Fibroblast of skin of left biceps (primary cell): ENCODE measurements at regions not wholly inside any gene's neighbourhood (a gene's known extent, or its start where the extent isn't known, plus 50 kb on each side); places are given as distances from the start of the nearest gene placed in this dataset.

Experiments used
- DNase-seq, 2 experiments: peaks; one replicate each; pipeline ENCODE4 v3.0.0-alpha.2; 2013; ENCODE audit warnings: low read depth in 2 of 2

GRCh38 chr17:51487947-51488346, 227.6 kb downstream of the UTP18 start:
- DNase-seq = no peak

- DNase-seq = no peak
Measured at GRCh38 chr17:51491416-51491815, 231.1 kb downstream of the UTP18 start.

- DNase-seq = no peak
Measured at GRCh38 chr17:51493206-51493605, 232.9 kb downstream of the UTP18 start.

GRCh38 chr17:51496378-51496777, 236.0 kb downstream of the UTP18 start:
- no peak for DNase-seq

- no peak for DNase-seq
Measured at GRCh38 chr17:51499897-51500296, 239.6 kb downstream of the UTP18 start.

GRCh38 chr17:51500454-51500853, 240.1 kb downstream of the UTP18 start:
- DNase-seq = no peak

GRCh38 chr17:51505450-51505849, 245.1 kb downstream of the UTP18 start:
- no peak for DNase-seq

- DNase-seq = no peak
Measured at GRCh38 chr17:51507444-51507843, 247.1 kb downstream of the UTP18 start.

- no peak for DNase-seq
Measured at GRCh38 chr17:51508048-51508447, 247.7 kb downstream of the UTP18 start.

GRCh38 chr17:51510940-51511339, 250.6 kb downstream of the UTP18 start:
- no peak for DNase-seq

- no peak for DNase-seq
Measured at GRCh38 chr17:51512220-51512907, 252.0 kb downstream of the UTP18 start.

- no peak for DNase-seq
Measured at GRCh38 chr17:51516924-51517323, 256.6 kb downstream of the UTP18 start.

- DNase-seq = no peak
Measured at GRCh38 chr17:51524524-51524923, 264.2 kb downstream of the UTP18 start.

- no peak for DNase-seq
Measured at GRCh38 chr17:51526507-51526906, 266.2 kb downstream of the UTP18 start.

- DNase-seq = no peak
Measured at GRCh38 chr17:51527225-51527982, 267.1 kb downstream of the UTP18 start.

GRCh38 chr17:51528111-51528510, 267.8 kb downstream of the UTP18 start:
- DNase-seq = no peak

GRCh38 chr17:51533219-51533618, 272.9 kb downstream of the UTP18 start:
- DNase-seq = no peak

- DNase-seq = no peak
Measured at GRCh38 chr17:51533821-51534220, 273.5 kb downstream of the UTP18 start.

GRCh38 chr17:51536627-51537026, 276.3 kb downstream of the UTP18 start:
- no peak for DNase-seq

GRCh38 chr17:51537996-51538550, 277.7 kb downstream of the UTP18 start:
- no peak for DNase-seq

- DNase-seq = no peak
Measured at GRCh38 chr17:51540151-51540550, 279.8 kb downstream of the UTP18 start.

- DNase-seq = no peak
Measured at GRCh38 chr17:51541215-51541614, 280.9 kb downstream of the UTP18 start.

- DNase-seq = no peak
Measured at GRCh38 chr17:51546114-51546513, 285.8 kb downstream of the UTP18 start.
